Neuronal stem cell (in vitro differentiated cells): ENCODE measurements at regions not wholly inside any gene's neighbourhood (a gene's known extent, or its start where the extent isn't known, plus 50 kb on each side); places are given as distances from the start of the nearest gene placed in this dataset.
A peak's percentile ranks its signal among the peaks of the same experiment; 100 is the strongest.

Source experiments
- DNase-seq: peaks from one replicate; pipeline ENCODE4 v3.0.0-alpha.2; 2013; ENCODE audit warnings: low spot score
- H2AFZ ChIP-seq: one replicate; pipeline ENCODE4 v1.6.1; 2013; ENCODE audit warnings: mild to moderate bottlenecking, low read length, inconsistent platforms
- H2AK5ac ChIP-seq: 2 replicates; pipeline ENCODE4 v1.6.1; 2013; ENCODE audit warnings: low read depth, mild to moderate bottlenecking, inconsistent platforms, low read length, moderate library complexity, mixed read lengths
- H2BK120ac ChIP-seq: 2 replicates; pipeline ENCODE4 v1.6.1; 2013; ENCODE audit warnings: low read depth, mild to moderate bottlenecking, inconsistent platforms, low read length, moderate library complexity, mixed read lengths
- H2BK12ac ChIP-seq: one replicate; pipeline ENCODE4 v1.6.1; 2013; ENCODE audit warnings: low read length, inconsistent platforms
- H2BK15ac ChIP-seq: 2 replicates; pipeline ENCODE4 v1.6.1; 2013; ENCODE audit warnings: mild to moderate bottlenecking, low read length, inconsistent platforms, mixed read lengths
- H2BK5ac ChIP-seq: one replicate; pipeline ENCODE4 v1.6.1; 2013; ENCODE audit warnings: inconsistent platforms, mild to moderate bottlenecking, low read length, moderate library complexity
- H3K14ac ChIP-seq: one replicate; pipeline ENCODE4 v1.6.1; 2013; ENCODE audit warnings: low read length, inconsistent platforms
- H3K18ac ChIP-seq: 2 replicates; pipeline ENCODE4 v1.6.1; 2013; ENCODE audit warnings: low read length, inconsistent platforms
- H3K23ac ChIP-seq: 2 replicates; pipeline ENCODE4 v1.6.1; 2013; ENCODE audit warnings: low read depth, mild to moderate bottlenecking, mixed read lengths, low read length, inconsistent platforms; ENCODE audit not compliant: poor library complexity
- H3K27ac ChIP-seq: replicated peaks from 3 replicates; pipeline ENCODE4 v1.5.1; 2013; ENCODE audit warnings: low read length, inconsistent platforms
- H3K27me3 ChIP-seq, 3 experiments: 2 replicates each; pipeline ENCODE4 v1.6.1; 2013; ENCODE audit warnings: low read length in 3 of 3, mild to moderate bottlenecking in 2 of 3, inconsistent platforms in 1 of 3, low read depth in 1 of 3, mixed read lengths in 1 of 3, moderate library complexity in 1 of 3; ENCODE audit not compliant: control insufficient read depth in 3 of 3, insufficient read depth in 3 of 3
- H3K36me3 ChIP-seq, 2 donors: replicated peaks in 1 of 2; 2 replicates each; pipeline ENCODE4 v1.6.1; 2013; ENCODE audit warnings: low read length in 2 of 2; ENCODE audit not compliant: control insufficient read depth in 2 of 2, insufficient read depth in 2 of 2
- H3K4ac ChIP-seq: 2 replicates; pipeline ENCODE4 v1.6.1; 2013; ENCODE audit warnings: inconsistent platforms, mild to moderate bottlenecking, low read length, moderate library complexity
- H3K4me1 ChIP-seq, 2 donors: 1 replicate in 1 of 2; 2 replicates in 1 of 2; pipeline ENCODE4 v1.6.1; 2013; ENCODE audit warnings: low read length in 2 of 2, low read depth in 1 of 2; ENCODE audit not compliant: control insufficient read depth in 2 of 2, insufficient read depth in 1 of 2
- H3K4me2 ChIP-seq: one replicate; pipeline ENCODE4 v1.6.1; 2013; ENCODE audit warnings: mild to moderate bottlenecking, low read length, inconsistent platforms; ENCODE audit not compliant: insufficient read depth, poor library complexity, severe bottlenecking
- H3K4me3 ChIP-seq, 2 donors: 2 replicates each; pipeline ENCODE4 v1.5.1; 2013; ENCODE audit warnings: low read length in 2 of 2, mild to moderate bottlenecking in 2 of 2, inconsistent platforms in 1 of 2, moderate library complexity in 1 of 2
- H3K79me1 ChIP-seq: one replicate; pipeline ENCODE4 v1.6.1; 2013; ENCODE audit warnings: low read depth, mild to moderate bottlenecking, inconsistent platforms, low read length, moderate library complexity
- H3K9ac ChIP-seq: one replicate; pipeline ENCODE4 v1.6.1; 2013; ENCODE audit warnings: mild to moderate bottlenecking, low read depth, low read length, inconsistent platforms; ENCODE audit not compliant: poor library complexity
- H3K9me3 ChIP-seq, 2 donors: replicated peaks in 1 of 2; 2 replicates each; pipeline versions ENCODE3 to v1.6.1; 2013; ENCODE audit warnings: low read length in 2 of 2, mild to moderate bottlenecking in 2 of 2, inconsistent platforms in 1 of 2, low read depth in 1 of 2, mixed read lengths in 1 of 2, moderate library complexity in 1 of 2; ENCODE audit not compliant: control insufficient read depth in 2 of 2, insufficient read depth in 1 of 2
- H4K8ac ChIP-seq: one replicate; pipeline ENCODE4 v1.6.1; 2013; ENCODE audit warnings: low read depth, mild to moderate bottlenecking, inconsistent platforms, low read length, moderate library complexity
- H4K91ac ChIP-seq: one replicate; pipeline ENCODE4 v1.6.1; 2013; ENCODE audit warnings: low read length, low read depth, mild to moderate bottlenecking, inconsistent platforms; ENCODE audit not compliant: poor library complexity
- whole genome bisulfite sequencing, 2 donors: extraction: QIAGEN DNeasy Blood & Tissue Kit; methylation state at CpG; one replicate each; pipeline ENCODE4 v1.1.7; 2013; ENCODE audit warnings: missing lambda C conversion rate in 2 of 2, mixed read lengths in 1 of 2; ENCODE audit not compliant: insufficient read length in 2 of 2, insufficient replicate concordance in 1 of 2; ENCODE audit errors: extremely low coverage in 2 of 2; 5-methylcytosine and 5-hydroxymethylcytosine counted together

GRCh38 chr15:70483513-70483912 lies 279.8 kb downstream of the UACA start:
- Histone ChIP-seq H3K4me3 (no peak overlapping the region), H2BK5ac (no peak overlapping the region), H3K4me1 (no peaks in the 10 kb centered on the region), H3K79me1 (no peaks in the 10 kb centered on the region), H3K27me3 (no peaks in the 10 kb centered on the region), H3K9ac (no peak overlapping the region), H3K4me2 (no peak overlapping the region), H2AK5ac (no peak overlapping the region), H2BK15ac (no peak overlapping the region), H3K36me3 (no peaks in the 10 kb centered on the region), H3K23ac (no peak overlapping the region), H4K8ac (no peak overlapping the region), H3K18ac (no peak overlapping the region), H3K4ac (no peak overlapping the region), H2BK12ac (no peak overlapping the region), H3K27ac (no peak overlapping the region), H3K9me3 (no peaks in the 10 kb centered on the region), H4K91ac (no peak overlapping the region), H3K14ac (no peak overlapping the region), H2AFZ (no peak overlapping the region), H2BK120ac (no peak overlapping the region)
- WGBS, 2 donors: no CpG with 5 or more reads among the region's 2 CpGs
- DNase-seq: no peak

GRCh38 chr15:70480196-70480856 lies 283.0 kb downstream of the UACA start:
- Histone ChIP-seq H3K9me3 (no peaks in the 10 kb centered on the region), H3K14ac (no peak overlapping the region), H2BK15ac (no peak overlapping the region), H3K27me3 (no peaks in the 10 kb centered on the region), H3K23ac (no peak overlapping the region), H2BK5ac (peak overlapping the region; percentile 34), H3K4ac (no peak overlapping the region), H3K4me1 (no peaks in the 10 kb centered on the region), H4K8ac (no peak overlapping the region), H3K4me3 (no peak overlapping the region), H2AK5ac (no peak overlapping the region), H2BK12ac (no peak overlapping the region), H2AFZ (no peak overlapping the region), H3K9ac (no peak overlapping the region), H3K79me1 (no peaks in the 10 kb centered on the region), H3K36me3 (no peaks in the 10 kb centered on the region), H2BK120ac (no peak overlapping the region), H3K27ac (no peak overlapping the region), H4K91ac (no peak overlapping the region), H3K18ac (no peak overlapping the region), H3K4me2 (no peak overlapping the region)
- no CpG with 5 or more reads among the region's 7 CpGs for WGBS, 2 donors
- no peak for DNase-seq

- Histone ChIP-seq H3K14ac (no peak overlapping the region), H4K91ac (no peak overlapping the region), H4K8ac (no peak overlapping the region), H2AK5ac (no peak overlapping the region), H2BK15ac (no peak overlapping the region), H2BK5ac (peak overlapping the region; percentile 34), H3K27ac (no peak overlapping the region), H3K36me3 (no peaks in the 10 kb centered on the region), H3K9ac (no peak overlapping the region), H2BK120ac (no peak overlapping the region), H3K9me3 (no peaks in the 10 kb centered on the region), H2AFZ (no peak overlapping the region), H3K27me3 (no peaks in the 10 kb centered on the region), H2BK12ac (no peak overlapping the region), H3K4me2 (no peak overlapping the region), H3K23ac (no peak overlapping the region), H3K4me1 (no peaks in the 10 kb centered on the region), H3K4me3 (no peak overlapping the region), H3K18ac (no peak overlapping the region), H3K4ac (no peak overlapping the region), H3K79me1 (no peaks in the 10 kb centered on the region)
- no CpG with 5 or more reads among the region's 12 CpGs for WGBS, 2 donors
- no peak for DNase-seq
These were observed 283.6 kb downstream of the UACA start for GRCh38 chr15:70479785-70480184.

- Histone ChIP-seq H3K23ac (no peak overlapping the region), H2BK12ac (no peak overlapping the region), H3K4me2 (no peak overlapping the region), H3K79me1 (no peaks in the 10 kb centered on the region), H2BK120ac (no peak overlapping the region), H2BK5ac (peak overlapping the region; percentile 30), H3K9me3 (no peaks in the 10 kb centered on the region), H3K27me3 (no peaks in the 10 kb centered on the region), H3K4me1 (no peaks in the 10 kb centered on the region), H4K91ac (no peak overlapping the region), H2BK15ac (no peak overlapping the region), H2AK5ac (no peak overlapping the region), H3K36me3 (no peaks in the 10 kb centered on the region), H3K4ac (no peak overlapping the region), H3K9ac (no peak overlapping the region), H3K4me3 (no peak overlapping the region), H3K27ac (no peak overlapping the region), H4K8ac (no peak overlapping the region), H3K18ac (peak overlapping the region; percentile 7), H3K14ac (no peak overlapping the region), H2AFZ (no peak overlapping the region)
- no peak for DNase-seq
- no CpG with 5 or more reads among the region's 8 CpGs for WGBS, 2 donors
These were observed 284.3 kb downstream of the UACA start for GRCh38 chr15:70479056-70479455.
